Transverse colon (tissue), 4 donors: ENCODE measurements at regions not wholly inside any gene's neighbourhood (a gene's known extent, or its start where the extent isn't known, plus 50 kb on each side); places are given as distances from the start of the nearest gene placed in this dataset.
"Not testable (repeated sequence)": the region's sequence is repeated elsewhere in the genome, so short reads cannot be mapped to it uniquely, and the experiment has no call there.

Source experiments
- DNase-seq: peaks from one replicate; pipeline ENCODE4 v3.0.0-alpha.2; 2019
- H3K27ac ChIP-seq, 4 donors: fragments of 200-600 bp; sonication (generic); 2 replicates each; pipeline ENCODE4 v1.5.1; 2016 to 2018; ENCODE audit warnings: inconsistent platforms in 4 of 4
- H3K27me3 ChIP-seq: fragments of 200-600 bp; sonication (generic); 2 replicates; pipeline ENCODE4 v1.5.1; 2017; ENCODE audit warnings: inconsistent platforms
- H3K36me3 ChIP-seq, 4 donors: fragments of 200-600 bp; sonication (generic); 2 replicates each; pipeline ENCODE4 v1.5.1; 2017 to 2019; ENCODE audit warnings: inconsistent platforms in 4 of 4
- H3K4me1 ChIP-seq, 4 donors: fragments of 200-600 bp; sonication (generic); 2 replicates each; pipeline ENCODE4 v1.5.1; 2017 to 2020; ENCODE audit warnings: inconsistent platforms in 4 of 4
- H3K4me3 ChIP-seq, 4 donors: fragments of 200-600 bp; sonication (generic); 1 replicate in 1 of 4; 2 replicates in 3 of 4; pipeline versions ENCODE4 v1.5.1 to v1.6.1; 2017 to 2019; ENCODE audit warnings: inconsistent platforms in 4 of 4
- H3K9me3 ChIP-seq, 2 donors: fragments of 200-600 bp; sonication (generic); 2 replicates each; pipeline ENCODE4 v1.5.1; 2017 to 2019; ENCODE audit warnings: inconsistent platforms in 2 of 2
- CTCF ChIP-seq, 5 experiments: fragments of 200-600 bp in 3 of 5; fragments of 450-650 bp in 2 of 5; sonication (generic) in 3 of 5; IDR thresholded peaks; 1 replicate in 2 of 5; 2 replicates in 3 of 5; pipeline ENCODE4 v1.5.1; 2016 to 2017; ENCODE audit warnings: antibody characterized with exemption in 5 of 5, inconsistent platforms in 3 of 5, mild to moderate bottlenecking in 2 of 5, moderate library complexity in 1 of 5
- EP300 ChIP-seq: sonication (generic); formaldehyde crosslinking; IDR thresholded peaks from one replicate; pipeline ENCODE4 v1.6.1; 2017; ENCODE audit warnings: antibody characterized with exemption, low read depth
- POLR2A ChIP-seq: fragments of 450-650 bp; IDR thresholded peaks from one replicate; pipeline ENCODE4 v1.6.1; 2016; ENCODE audit warnings: antibody characterized with exemption, mild to moderate bottlenecking, moderate library complexity
- POLR2AphosphoS5 ChIP-seq, 3 donors: sonication (generic); formaldehyde crosslinking; IDR thresholded peaks; one replicate each; pipeline ENCODE4 v1.6.1; 2016; ENCODE audit warnings: antibody characterized with exemption in 3 of 3
- WGBS, 2 donors: methylation state at CpG; one replicate each; pipeline ENCODE4 v1.1.5; 2018; ENCODE audit warnings: low coverage in 1 of 2; 5-methylcytosine and 5-hydroxymethylcytosine counted together
- in situ Hi-C, 4 donors: fragments of 200-750 bp; cut with MboI; loops; one replicate each; pipeline versions ENCODE4 v1.15.0 to v1.15.1; 2017; ENCODE audit warnings: low sequenced_read_pairs in 3 of 4, low pct_ligation_motif_present in 1 of 4, low pct_unique_long_range_greater_than_20kb in 1 of 4
- intact Hi-C: fragments of 100-400 bp; cut with DNase I; formaldehyde crosslinking; loops from one replicate; pipeline ENCODE4 v1.15.1; 2023; ENCODE audit warnings: low total_unique reads

DNA sequence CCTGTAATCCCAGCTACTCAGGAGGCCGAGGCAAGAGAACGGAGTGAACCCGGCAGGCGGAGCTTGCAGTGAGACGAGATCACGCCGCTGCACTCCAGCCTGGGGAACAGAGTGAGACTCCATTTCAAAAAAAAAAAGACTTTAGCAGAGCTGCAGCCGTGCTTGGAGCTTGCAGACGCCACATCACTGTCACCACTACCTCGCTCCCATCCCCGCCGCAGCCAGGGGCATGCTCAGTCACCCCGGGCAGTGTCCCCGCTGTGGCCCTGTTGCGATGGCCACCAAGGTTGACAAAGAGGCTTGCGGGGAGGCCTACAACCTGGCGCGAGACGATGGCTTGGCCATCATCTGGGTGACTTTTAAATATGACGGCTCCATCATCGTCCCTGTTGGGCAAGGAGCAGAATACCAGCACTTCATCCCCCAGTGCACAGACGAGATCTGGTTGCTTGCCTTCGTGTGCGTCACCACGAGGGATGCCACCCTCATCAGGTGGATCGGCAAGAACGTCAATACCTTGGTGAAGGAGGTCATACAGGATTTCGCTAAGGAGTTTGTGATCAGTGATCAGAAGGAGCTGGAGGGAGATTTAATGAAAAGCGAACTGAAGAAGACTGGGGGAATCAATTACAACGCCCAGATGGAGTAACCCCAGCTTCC, 118.1 kb downstream of the TNFRSF13B start:
- Histone ChIP-seq H3K36me3 (no peaks in the 10 kb centered on the region), H3K9me3 (no peaks in the 10 kb centered on the region), H3K4me3 (no peak overlapping the region), H3K4me1 (no peaks in the 10 kb centered on the region), H3K27me3 (no peaks in the 10 kb centered on the region), H3K27ac (no peak overlapping the region)
- DNase-seq = no peak
- no peak for TF ChIP-seq CTCF (IDR thresholded peaks at IDR 0.05)
- TF ChIP-seq EP300 = no peak
- no peak for TF ChIP-seq POLR2A
- no peak for TF ChIP-seq POLR2AphosphoS5 (IDR thresholded peaks at IDR 0.05)
- 86 to 94% methylated on average over 3 to 30 of the region's 30 CpGs for WGBS, 2 donors
- in situ Hi-C loops = no loop called here
- intact Hi-C loops = no loop called here

GRCh38 chr17:16849861-16850260, 122.1 kb downstream of the TNFRSF13B start:
- DNase-seq, intact Hi-C loops, H3K27me3 ChIP-seq, H3K4me3 ChIP-seq, in situ Hi-C loops, H3K36me3 ChIP-seq, H3K4me1 ChIP-seq, H3K27ac ChIP-seq, H3K9me3 ChIP-seq: not testable (repeated sequence)
- WGBS, 2 donors = 70% methylated on average over 5 of the region's 7 CpGs; no CpG with 5 or more reads in 1 of the 2 donors

DNA sequence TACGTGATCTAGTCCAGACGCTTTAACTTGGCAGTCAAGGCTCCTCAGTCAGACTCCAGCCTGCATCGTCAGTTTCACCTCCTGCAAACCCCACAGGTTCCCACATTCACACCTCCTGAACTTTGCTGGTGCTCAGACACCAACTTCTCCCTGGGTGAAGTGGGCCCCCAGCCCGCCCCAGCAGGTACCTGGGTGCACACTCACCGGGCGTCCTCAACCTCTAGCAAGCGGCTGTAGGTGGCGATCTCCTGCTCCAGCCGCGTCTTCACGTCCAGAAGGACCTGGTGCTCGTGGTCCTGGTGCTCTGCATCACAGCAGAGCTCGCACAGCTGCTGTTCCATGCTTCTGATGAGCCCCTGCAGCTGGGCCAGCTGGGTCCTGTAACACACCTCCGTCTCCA, 122.9 kb downstream of the TNFRSF13B start:
- H3K9me3 ChIP-seq, H3K4me1 ChIP-seq, intact Hi-C loops, H3K27me3 ChIP-seq, in situ Hi-C loops, H3K36me3 ChIP-seq, H3K27ac ChIP-seq, H3K4me3 ChIP-seq, DNase-seq: not testable (repeated sequence)
- WGBS, 2 donors = no CpG with 5 or more reads among the region's 14 CpGs

DNA sequence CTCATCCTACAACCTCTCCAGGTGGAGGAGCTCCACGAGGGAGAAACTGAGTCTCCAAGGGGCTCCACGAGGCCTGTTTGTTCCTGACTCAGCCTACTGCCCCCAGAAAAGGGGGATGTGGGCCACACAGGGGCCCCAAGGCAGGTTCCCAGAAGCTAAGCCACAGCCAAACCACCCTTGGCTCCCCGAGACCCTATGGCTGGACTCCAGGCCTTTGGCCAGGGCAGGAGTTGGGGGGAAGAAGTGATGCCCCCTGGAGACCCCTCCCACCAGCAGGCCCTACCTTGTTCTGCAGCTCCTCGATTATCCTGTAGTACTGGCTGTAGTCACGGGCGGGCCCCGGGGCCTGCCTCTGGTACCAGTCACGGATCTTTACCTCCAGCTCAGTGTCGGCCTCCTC, 126.8 kb downstream of the TNFRSF13B start:
- H3K27ac ChIP-seq, H3K27me3 ChIP-seq, in situ Hi-C loops, H3K4me1 ChIP-seq, H3K36me3 ChIP-seq, H3K9me3 ChIP-seq, intact Hi-C loops, H3K4me3 ChIP-seq, DNase-seq: not testable (repeated sequence)
- 57% methylated on average over 1 of the region's 9 CpGs; no CpG with 5 or more reads in 1 of the 2 donors for WGBS, 2 donors

DNA sequence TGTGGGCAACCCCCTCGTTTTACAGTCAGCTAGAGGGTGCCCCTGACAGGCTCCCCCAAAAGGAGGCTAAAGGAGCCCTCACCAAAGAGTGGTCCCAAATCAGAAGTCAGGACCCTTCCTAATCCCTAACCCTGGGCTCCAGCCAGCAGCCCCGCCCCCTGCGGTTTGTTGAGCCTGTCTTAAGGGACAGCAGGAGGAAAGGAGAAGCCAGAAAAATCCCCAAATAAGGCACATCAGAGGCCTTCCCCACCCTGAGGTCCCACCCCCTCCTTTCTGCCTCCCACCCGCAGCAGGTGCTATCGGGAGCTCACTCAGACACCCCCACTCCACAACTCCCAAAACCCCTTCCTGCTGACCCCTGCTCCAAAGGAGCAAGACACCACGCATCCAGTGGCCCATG, 127.2 kb downstream of the TNFRSF13B start:
- H3K36me3 ChIP-seq, in situ Hi-C loops, H3K4me3 ChIP-seq, H3K4me1 ChIP-seq, intact Hi-C loops, H3K27me3 ChIP-seq, H3K9me3 ChIP-seq, DNase-seq, H3K27ac ChIP-seq: not testable (repeated sequence)
- WGBS, 2 donors = 40% methylated on average over 1 of the region's 6 CpGs; no CpG with 5 or more reads in 1 of the 2 donors

DNA sequence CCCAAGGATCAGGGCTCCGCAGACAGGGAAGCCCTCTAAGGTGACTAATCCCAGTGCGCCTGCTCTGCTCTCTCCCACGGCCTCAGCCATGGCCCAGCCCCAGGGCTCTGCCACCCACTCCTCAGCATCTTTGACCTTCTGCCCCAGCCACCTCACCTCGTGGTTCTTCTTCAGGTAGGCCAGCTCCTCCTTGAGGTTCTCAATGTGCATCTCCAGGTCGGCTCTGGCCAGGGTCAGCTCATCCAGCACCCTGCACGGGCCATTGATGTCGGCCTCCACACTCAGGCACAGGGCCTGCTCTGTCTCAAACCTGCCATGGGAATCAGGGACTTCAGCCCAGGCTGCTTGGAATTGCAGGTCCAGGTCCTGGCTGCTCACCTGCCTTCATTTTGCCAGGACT, 128.4 kb downstream of the TNFRSF13B start:
- no CpG with 5 or more reads among the region's 7 CpGs for WGBS, 2 donors
- H3K4me3 ChIP-seq, H3K4me1 ChIP-seq, DNase-seq, H3K27ac ChIP-seq, H3K9me3 ChIP-seq, in situ Hi-C loops, H3K27me3 ChIP-seq, intact Hi-C loops, H3K36me3 ChIP-seq: not testable (repeated sequence)

DNA sequence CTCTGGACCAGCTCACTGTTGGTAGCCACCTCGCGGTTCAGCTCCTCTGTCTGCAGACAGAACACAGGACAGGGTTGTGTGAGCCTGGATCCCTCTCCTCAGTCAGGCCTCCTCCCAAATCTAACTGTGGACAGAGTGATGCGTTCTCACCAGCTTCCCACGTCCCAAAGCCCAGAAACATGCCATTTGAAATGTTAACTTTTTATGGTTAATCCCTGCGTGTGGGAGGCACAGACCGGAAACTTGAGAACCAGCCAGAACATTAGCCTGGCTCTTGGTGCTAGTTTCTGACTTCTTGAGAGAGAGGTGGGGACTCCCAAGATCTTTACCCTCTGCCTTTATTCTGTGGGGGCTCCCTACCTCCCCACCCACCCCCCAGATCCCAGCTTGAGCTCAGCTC, 129.6 kb downstream of the TNFRSF13B start:
- H3K9me3 ChIP-seq, DNase-seq, intact Hi-C loops, H3K4me3 ChIP-seq, H3K27ac ChIP-seq, H3K36me3 ChIP-seq, in situ Hi-C loops, H3K4me1 ChIP-seq, H3K27me3 ChIP-seq: not testable (repeated sequence)
- 71% methylated on average over 2 of the region's 6 CpGs for WGBS, 2 donors

- H3K27me3 ChIP-seq, H3K9me3 ChIP-seq, H3K4me1 ChIP-seq, H3K36me3 ChIP-seq, DNase-seq, H3K27ac ChIP-seq, in situ Hi-C loops, H3K4me3 ChIP-seq, intact Hi-C loops: not testable (repeated sequence)
- no CpG with 5 or more reads among the region's 10 CpGs for WGBS, 2 donors
These were observed 130.0 kb downstream of the TNFRSF13B start for GRCh38 chr17:16841896-16842295.

DNA sequence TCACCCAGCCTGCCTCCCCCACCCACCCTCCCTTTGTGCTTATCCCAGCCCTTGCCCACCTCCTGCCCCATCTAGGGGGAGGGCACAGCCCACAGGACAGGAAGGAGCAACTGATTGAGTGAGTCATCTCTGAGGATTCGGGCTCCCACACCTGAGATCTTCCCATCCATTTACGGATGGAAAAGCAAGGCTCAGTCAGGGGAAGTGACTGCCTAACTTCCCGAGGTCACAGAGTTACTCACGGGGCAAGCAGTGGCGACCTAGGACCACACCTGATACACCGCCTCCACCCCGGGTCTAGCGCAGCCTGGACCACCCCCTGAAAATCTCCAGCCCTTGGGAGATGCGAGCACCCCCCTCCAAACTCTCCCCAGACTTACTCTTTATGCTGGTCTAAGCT, 131.7 kb downstream of the TNFRSF13B start:
- 73% methylated on average over 3 of the region's 9 CpGs; no CpG with 5 or more reads in 1 of the 2 donors for WGBS, 2 donors
- in situ Hi-C loops, H3K27ac ChIP-seq, H3K4me3 ChIP-seq, DNase-seq, H3K36me3 ChIP-seq, H3K27me3 ChIP-seq, intact Hi-C loops, H3K9me3 ChIP-seq, H3K4me1 ChIP-seq: not testable (repeated sequence)
